NCI-H524 (cell line): ENCODE measurements at regions not wholly inside any gene's neighbourhood (a gene's known extent, or its start where the extent isn't known, plus 50 kb on each side); places are given as distances from the start of the nearest gene placed in this dataset.
"Not testable (repeated sequence)": the region's sequence is repeated elsewhere in the genome, so short reads cannot be mapped to it uniquely, and the experiment has no call there.

Experiments
- DNase-seq, 2 experiments: peaks; one replicate each; lab custom pipeline; 2025; lab: John Stamatoyannopoulos, UW

- DNase-seq: no peak
Measured at GRCh38 chr11:106277484-106277883, 200.0 kb downstream of the AASDHPPT start.

GRCh38 chr11:106278391-106278790, 200.9 kb downstream of the AASDHPPT start:
- DNase-seq: no peak

- peak; percentile 27 to 84 for DNase-seq
Measured at GRCh38 chr11:106280036-106280435, 202.6 kb downstream of the AASDHPPT start.

- peak in 1 of 2 experiments; percentile 41 for DNase-seq
Measured at GRCh38 chr11:106281455-106282173, 204.2 kb downstream of the AASDHPPT start.

- peak; percentile 75 to 91 for DNase-seq
Measured at GRCh38 chr11:106286881-106287504, 209.5 kb downstream of the AASDHPPT start.

- peak; percentile 11 to 75 for DNase-seq
Measured at GRCh38 chr11:106288057-106288456, 210.6 kb downstream of the AASDHPPT start.

GRCh38 chr11:106288822-106289387, 211.4 kb downstream of the AASDHPPT start:
- peak; percentile 17 to 62 for DNase-seq

GRCh38 chr11:106292526-106292925, 215.1 kb downstream of the AASDHPPT start:
- DNase-seq: no peak

- DNase-seq: no peak
Measured at GRCh38 chr11:106295974-106296373, 218.5 kb downstream of the AASDHPPT start.

GRCh38 chr11:106302416-106302815, 225.0 kb downstream of the AASDHPPT start:
- DNase-seq: no peak

- DNase-seq: no peak
Measured at GRCh38 chr11:106304274-106304673, 226.8 kb downstream of the AASDHPPT start.

- no peak for DNase-seq
Measured at GRCh38 chr11:106305458-106305857, 228.0 kb downstream of the AASDHPPT start.

GRCh38 chr11:106306942-106307341, 229.5 kb downstream of the AASDHPPT start:
- peak in 1 of 2 experiments; percentile 28 for DNase-seq

- no peak for DNase-seq
Measured at GRCh38 chr11:106309070-106309684, 231.7 kb downstream of the AASDHPPT start.

- no peak for DNase-seq
Measured at GRCh38 chr11:106311531-106312230, 234.2 kb downstream of the AASDHPPT start.

GRCh38 chr11:106317208-106317773, 239.8 kb downstream of the AASDHPPT start:
- not testable (repeated sequence) for DNase-seq

GRCh38 chr11:106321601-106322000, 244.1 kb downstream of the AASDHPPT start:
- no peak for DNase-seq

- no peak for DNase-seq
Measured at GRCh38 chr11:106322106-106322505, 244.6 kb downstream of the AASDHPPT start.

GRCh38 chr11:106326087-106326486, 248.6 kb downstream of the AASDHPPT start:
- no peak for DNase-seq

GRCh38 chr11:106327134-106327533, 249.7 kb downstream of the AASDHPPT start:
- no peak for DNase-seq

GRCh38 chr11:106327637-106328036, 250.2 kb downstream of the AASDHPPT start:
- DNase-seq: no peak
